Epithelial cell of esophagus (primary cell): ENCODE measurements at regions not wholly inside any gene's neighbourhood (a gene's known extent, or its start where the extent isn't known, plus 50 kb on each side); places are given as distances from the start of the nearest gene placed in this dataset.

Experiments used
- DNase-seq: peaks from one replicate; pipeline ENCODE4 v3.0.0; 2010; ENCODE audit warnings: low read depth
- H3K4me3 ChIP-seq: 2 replicates; pipeline ENCODE4 v1.5.1; 2011; ENCODE audit warnings: mild to moderate bottlenecking, low read length, control low read depth
- TF ChIP-seq, protein P1 (sequence below): IDR thresholded peaks from 2 replicates; pipeline ENCODE4 v1.5.1; 2011; ENCODE audit warnings: low read depth, mild to moderate bottlenecking, low read length, control low read depth, inconsistent platforms; ENCODE audit not compliant: insufficient read depth; ENCODE audit errors: missing control alignments

DNA sequence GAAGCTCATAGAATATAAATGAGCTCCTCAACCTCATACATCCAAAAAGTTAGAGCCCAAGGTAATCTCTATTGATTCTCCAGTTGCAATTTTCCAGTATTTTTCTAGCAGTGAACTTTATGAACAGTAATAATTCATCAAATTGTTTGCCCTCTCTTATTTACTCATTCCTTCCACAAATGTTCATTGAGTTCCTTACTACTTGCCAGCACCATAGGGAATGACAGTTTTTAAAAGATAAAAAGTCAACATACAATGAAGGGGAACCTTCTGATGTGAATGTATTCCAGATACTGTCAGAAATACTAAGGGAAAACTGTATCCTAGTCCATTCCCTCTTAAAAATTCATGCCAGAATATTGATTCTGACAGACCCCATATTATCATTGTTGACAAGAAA lies 277.0 kb upstream of the C1orf87 start:
- no peak for DNase-seq

GRCh38 chr1:60348884-60349283 lies 275.3 kb upstream of the C1orf87 start:
- no peak for DNase-seq
- TF ChIP-seq, protein P1, sequence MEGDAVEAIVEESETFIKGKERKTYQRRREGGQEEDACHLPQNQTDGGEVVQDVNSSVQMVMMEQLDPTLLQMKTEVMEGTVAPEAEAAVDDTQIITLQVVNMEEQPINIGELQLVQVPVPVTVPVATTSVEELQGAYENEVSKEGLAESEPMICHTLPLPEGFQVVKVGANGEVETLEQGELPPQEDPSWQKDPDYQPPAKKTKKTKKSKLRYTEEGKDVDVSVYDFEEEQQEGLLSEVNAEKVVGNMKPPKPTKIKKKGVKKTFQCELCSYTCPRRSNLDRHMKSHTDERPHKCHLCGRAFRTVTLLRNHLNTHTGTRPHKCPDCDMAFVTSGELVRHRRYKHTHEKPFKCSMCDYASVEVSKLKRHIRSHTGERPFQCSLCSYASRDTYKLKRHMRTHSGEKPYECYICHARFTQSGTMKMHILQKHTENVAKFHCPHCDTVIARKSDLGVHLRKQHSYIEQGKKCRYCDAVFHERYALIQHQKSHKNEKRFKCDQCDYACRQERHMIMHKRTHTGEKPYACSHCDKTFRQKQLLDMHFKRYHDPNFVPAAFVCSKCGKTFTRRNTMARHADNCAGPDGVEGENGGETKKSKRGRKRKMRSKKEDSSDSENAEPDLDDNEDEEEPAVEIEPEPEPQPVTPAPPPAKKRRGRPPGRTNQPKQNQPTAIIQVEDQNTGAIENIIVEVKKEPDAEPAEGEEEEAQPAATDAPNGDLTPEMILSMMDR: no peak

More for the DNA sequence above, 277.0 kb upstream of the C1orf87 start:
- TF ChIP-seq, protein P1: no peak
- H3K4me3 ChIP-seq: no peak overlapping the region

DNA sequence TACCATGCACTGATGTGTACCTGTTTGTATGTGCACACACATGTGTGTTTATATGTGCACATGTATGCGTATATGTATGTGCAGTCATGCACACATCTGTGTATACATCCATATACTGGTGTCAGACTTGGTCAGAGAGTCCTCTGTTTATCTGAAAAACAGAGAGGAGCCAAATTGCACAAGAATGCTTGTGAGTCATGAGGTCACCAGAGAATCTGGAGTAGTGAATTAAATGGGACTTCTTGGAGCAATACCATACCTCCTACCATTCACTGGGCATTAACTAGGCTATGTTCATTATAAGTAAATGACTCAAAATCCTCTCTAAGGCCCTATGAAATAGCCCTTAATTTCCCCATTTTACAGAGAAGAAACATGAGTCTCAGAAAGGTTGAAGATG lies 272.1 kb upstream of the C1orf87 start:
- DNase-seq: peak; percentile 45
- no peak overlapping the region for H3K4me3 ChIP-seq
- TF ChIP-seq, protein P1: no peak

More at GRCh38 chr1:60348884-60349283, 275.3 kb upstream of the C1orf87 start:
- H3K4me3 ChIP-seq: no peak overlapping the region

DNA sequence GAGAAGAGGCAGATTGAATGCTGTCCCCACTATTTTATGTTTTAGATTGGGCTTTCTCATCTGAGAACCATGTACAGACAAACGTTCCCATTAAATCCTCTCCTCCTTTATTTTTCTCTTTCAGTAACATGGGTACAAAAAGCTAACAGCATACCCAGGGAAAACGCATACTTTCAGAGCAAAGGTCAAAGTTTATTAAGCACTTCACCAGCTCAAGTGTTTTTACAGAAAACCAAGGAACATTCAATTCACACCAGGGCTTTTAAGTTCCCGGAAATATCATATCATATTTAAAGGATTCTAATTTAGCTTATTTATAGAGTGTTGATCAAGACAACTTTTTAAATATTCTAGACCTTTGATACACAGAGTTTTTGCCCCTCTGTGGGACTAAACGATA lies 271.5 kb upstream of the C1orf87 start:
- H3K4me3 ChIP-seq: no peak overlapping the region
- TF ChIP-seq, protein P1: no peak
- no peak for DNase-seq

DNA sequence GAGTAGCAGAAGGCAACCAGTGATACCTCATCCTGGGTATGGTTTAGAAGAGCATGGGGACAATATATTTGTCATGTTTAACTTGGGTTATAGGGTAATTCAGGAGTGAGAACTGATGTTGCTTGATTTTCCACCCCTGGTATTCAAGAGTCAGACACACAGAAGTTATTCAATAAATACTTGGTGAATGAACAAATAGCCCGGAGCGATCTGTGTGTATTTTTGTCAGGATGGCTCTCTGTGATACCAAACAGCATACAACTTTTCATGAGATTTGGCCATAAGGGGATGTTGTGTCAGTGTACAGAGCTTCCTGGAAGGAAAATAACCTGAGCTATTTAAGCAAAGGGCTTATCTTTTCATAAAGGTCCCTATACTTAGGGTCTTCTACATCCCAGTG lies 270.2 kb upstream of the C1orf87 start:
- no peak overlapping the region for H3K4me3 ChIP-seq
- TF ChIP-seq, protein P1: no peak
- no peak for DNase-seq

- peak; percentile 10 for DNase-seq
- no peak overlapping the region for H3K4me3 ChIP-seq
- TF ChIP-seq, protein P1: no peak
These were observed 269.0 kb upstream of the C1orf87 start for GRCh38 chr1:60342569-60342968.

- H3K4me3 ChIP-seq: no peak overlapping the region
- no peak for DNase-seq
- TF ChIP-seq, protein P1: no peak
These were observed 267.7 kb upstream of the C1orf87 start for GRCh38 chr1:60341274-60341673.
